ENCODE measurements at regions not wholly inside any gene's neighbourhood (a gene's known extent, or its start where the extent isn't known, plus 50 kb on each side); places are given as distances from the start of the nearest gene placed in this dataset.

DNA sequence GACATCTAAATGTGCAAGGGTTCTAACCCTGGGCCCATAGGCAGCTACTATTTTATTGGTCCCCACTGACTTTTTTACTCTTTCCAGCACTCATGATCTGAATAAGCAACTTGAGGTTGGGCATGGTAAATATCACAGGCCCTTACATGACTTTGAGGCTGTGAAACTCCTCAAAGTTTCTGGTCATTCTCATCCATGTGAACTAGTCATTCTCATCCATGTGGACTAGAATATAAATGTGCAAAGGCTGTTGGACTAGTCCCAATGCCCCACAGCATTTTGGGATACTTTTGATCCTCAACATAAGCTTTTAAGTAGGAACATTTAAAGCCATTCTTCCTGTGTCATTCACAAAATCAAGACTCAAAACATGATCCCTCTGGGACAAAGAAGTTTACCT lies 290.7 kb upstream of the PPARGC1A start (continued):
- TF ChIP-seq RXRA (IDR thresholded peaks at IDR 0.05; ENCODE audit: insufficient read depth, low read depth, low read length) (no peak), SRF (IDR thresholded peaks at IDR 0.05; ENCODE audit: low read depth, low read length) (no peak), ZNF274 (IDR thresholded peaks at IDR 0.05; ENCODE audit: borderline replicate concordance, extremely low read depth, low read length) (no peak), KDM5A (IDR thresholded peaks at IDR 0.05; ENCODE audit: low read length) (no peak), SAP30 (IDR thresholded peaks at IDR 0.05; ENCODE audit: insufficient read depth, insufficient replicate concordance, low read length) (no peak)
